Panc1 (cell line): ENCODE measurements at regions not wholly inside any gene's neighbourhood (a gene's known extent, or its start where the extent isn't known, plus 50 kb on each side); places are given as distances from the start of the nearest gene placed in this dataset.

Experiments
- ATAC-seq: fragments of 200-7000 bp; cut with Tn5 transposase; 2 replicates; pipeline ENCODE4 v1.9.1; 2020; ENCODE audit warnings: mild to moderate bottlenecking, moderate library complexity
- BruUV-seq: library from RNA; stranded (reverse); fragments of 400-500 nt; replicated peaks from 2 replicates; lab custom pipeline; 2021; lab: Mats Ljungman, UMichigan
- CTCF ChIA-PET: fragments of 300-600 bp; sonication (Branson Sonifier 250); formaldehyde crosslinking; loops from one replicate; lab custom pipeline; 2022; ENCODE audit warnings: antibody characterized with exemption; lab: Charles Lee
- POLR2A ChIA-PET: fragments of 300-600 bp; sonication (Branson Sonifier 250); formaldehyde crosslinking; loops from one replicate; lab custom pipeline; 2022; ENCODE audit warnings: antibody characterized with exemption; lab: Charles Lee
- DNase-seq: peaks from one replicate; pipeline ENCODE4 v3.0.0-alpha.2; 2010; ENCODE audit warnings: low read depth, low spot score
- H3K27ac ChIP-seq: 2 replicates; pipeline ENCODE4 v1.5.1; 2011; ENCODE audit warnings: mild to moderate bottlenecking, low read length, inconsistent platforms
- H3K27me3 ChIP-seq: fragments of 200-500 bp; sonication (Bioruptor generic); 2 replicates; pipeline ENCODE4 v1.6.0; 2014; ENCODE audit warnings: low read length, inconsistent platforms; ENCODE audit not compliant: control insufficient read depth, insufficient read depth
- H3K36me3 ChIP-seq: fragments of 200-500 bp; sonication (Bioruptor generic); 2 replicates; pipeline ENCODE4 v1.5.1; 2014; ENCODE audit warnings: inconsistent platforms, mild to moderate bottlenecking, low read length, moderate library complexity; ENCODE audit not compliant: control insufficient read depth, insufficient read depth
- H3K4me1 ChIP-seq: 2 replicates; pipeline ENCODE4 v1.5.1; 2011; ENCODE audit warnings: inconsistent platforms, mild to moderate bottlenecking, low read length, moderate library complexity; ENCODE audit not compliant: control insufficient read depth, insufficient read depth
- H3K4me3 ChIP-seq, 2 experiments: 2 replicates each; pipeline ENCODE4 v1.5.1; 2011 to 2012; ENCODE audit warnings: low read depth in 2 of 2, low read length in 2 of 2, mild to moderate bottlenecking in 2 of 2, inconsistent platforms in 1 of 2, moderate library complexity in 1 of 2
- H3K9me3 ChIP-seq: fragments of 200-500 bp; sonication (Bioruptor generic); 2 replicates; pipeline ENCODE4 v1.5.1; 2014; ENCODE audit warnings: low read depth, mild to moderate bottlenecking, inconsistent platforms, low read length, moderate library complexity; ENCODE audit not compliant: control insufficient read depth, insufficient read depth
- CTCF ChIP-seq: fragments of 450-650 bp; IDR thresholded peaks from 2 replicates; pipeline ENCODE4 v1.5.1; 2017; ENCODE audit warnings: mild to moderate bottlenecking
- POLR2AphosphoS5 ChIP-seq: IDR thresholded peaks from 2 replicates; pipeline ENCODE4 v1.6.1; 2012; ENCODE audit warnings: mild to moderate bottlenecking, low read depth, low read length, moderate library complexity
- REST ChIP-seq, 2 experiments: IDR thresholded peaks; 2 replicates each; pipeline ENCODE4 v1.6.1; 2011 to 2012; ENCODE audit warnings: low read depth in 2 of 2, control low read depth in 1 of 2, low read length in 1 of 2, mild to moderate bottlenecking in 1 of 2, moderate library complexity in 1 of 2; ENCODE audit not compliant: insufficient read depth in 1 of 2
- SIN3A ChIP-seq: IDR thresholded peaks from 2 replicates; pipeline ENCODE4 v1.6.1; 2012; ENCODE audit warnings: low read depth, mild to moderate bottlenecking, low read length, moderate library complexity, borderline replicate concordance; ENCODE audit not compliant: insufficient read depth
- TCF7L2 ChIP-seq: IDR thresholded peaks from 2 replicates; pipeline ENCODE4 v1.6.1; 2011; ENCODE audit warnings: mild to moderate bottlenecking, low read depth, low read length, inconsistent platforms
- in situ Hi-C: cut with HindIII; loops from 2 replicates; pipeline ENCODE4 v1.10.0; 2016; ENCODE audit warnings: low sequenced_read_pairs, low pct_unique_long_range_greater_than_20kb
- intact Hi-C: fragments of 100-400 bp; cut with micrococcal nuclease; formaldehyde crosslinking; loops from one replicate; pipeline ENCODE4 v1.10.0; 2022; ENCODE audit not compliant: unreplicated experiment

GRCh38 chr14:97080991-97081390 lies 283.8 kb downstream of the VRK1 start:
- Histone ChIP-seq H3K4me3 (no peak overlapping the region), H3K27ac (no peak overlapping the region), H3K36me3 (no peaks in the 10 kb centered on the region), H3K4me1 (no peaks in the 10 kb centered on the region), H3K27me3 (no peaks in the 10 kb centered on the region), H3K9me3 (no peaks in the 10 kb centered on the region)
- ChIA-PET POLR2A (no interaction called here), CTCF (no interaction called here)
- intact Hi-C loops = no loop called here
- no peak for ATAC-seq
- no TSS peak for BruUV-seq
- in situ Hi-C loops = no loop called here
- no peak for DNase-seq
- TF ChIP-seq TCF7L2 = no peak
- no peak for TF ChIP-seq POLR2AphosphoS5
- TF ChIP-seq CTCF = no peak
- no peak for TF ChIP-seq REST (IDR thresholded peaks at IDR 0.05; ENCODE audit: insufficient read depth in 1 of 2, low read depth in 2 of 2, low read length in 1 of 2)
- TF ChIP-seq SIN3A = no peak

- ChIA-PET POLR2A (no interaction called here), CTCF (no interaction called here)
- DNase-seq (no peak), ATAC-seq (no peak)
- H3K4me3 ChIP-seq = no peak overlapping the region
- H3K36me3 ChIP-seq = no peaks in the 10 kb centered on the region
- BruUV-seq = no TSS peak
- TF ChIP-seq CTCF (no peak), POLR2AphosphoS5 (no peak), REST (IDR thresholded peaks at IDR 0.05; ENCODE audit: insufficient read depth in 1 of 2, low read depth in 2 of 2, low read length in 1 of 2) (no peak), TCF7L2 (no peak), SIN3A (no peak)
- H3K27ac ChIP-seq = no peak overlapping the region
- H3K27me3 ChIP-seq = no peaks in the 10 kb centered on the region
- no peaks in the 10 kb centered on the region for H3K4me1 ChIP-seq
- H3K9me3 ChIP-seq = no peaks in the 10 kb centered on the region
- intact Hi-C loops = no loop called here
- in situ Hi-C loops = no loop called here
Measured at GRCh38 chr14:97095269-97095668, 298.1 kb downstream of the VRK1 start.
